GM19025 (cell line): ENCODE measurements at regions not wholly inside any gene's neighbourhood (a gene's known extent, or its start where the extent isn't known, plus 50 kb on each side); places are given as distances from the start of the nearest gene placed in this dataset.
A peak's percentile ranks its signal among the peaks of the same experiment; 100 is the strongest.
"Not testable (repeated sequence)": the region's sequence is repeated elsewhere in the genome, so short reads cannot be mapped to it uniquely, and the experiment has no call there.

Experiments used
- ATAC-seq: cut with Tn5 transposase; IDR thresholded peaks from one replicate; pipeline ENCODE4 v1.9.1; 2021; ENCODE audit warnings: mild to moderate bottlenecking, low read depth, moderate library complexity; ENCODE audit not compliant: unreplicated experiment

- ATAC-seq: peak; percentile 83
These were observed 89.5 kb downstream of the EOMES start for GRCh38 chr3:27632431-27633223.

GRCh38 chr3:27630885-27631284 lies 91.2 kb downstream of the EOMES start:
- no peak for ATAC-seq

GRCh38 chr3:27629366-27629765 lies 92.8 kb downstream of the EOMES start:
- ATAC-seq: no peak

GRCh38 chr3:27628026-27628750 lies 93.9 kb downstream of the EOMES start:
- ATAC-seq: no peak

- no peak for ATAC-seq
These were observed 95.5 kb downstream of the EOMES start for GRCh38 chr3:27626596-27627118.

GRCh38 chr3:27625864-27626263 lies 96.3 kb downstream of the EOMES start:
- no peak for ATAC-seq

- no peak for ATAC-seq
These were observed 98.9 kb downstream of the EOMES start for GRCh38 chr3:27623085-27623753.

GRCh38 chr3:27617552-27617951 lies 104.6 kb downstream of the EOMES start:
- ATAC-seq: no peak

- ATAC-seq: no peak
These were observed 106.1 kb downstream of the EOMES start for GRCh38 chr3:27616031-27616430.

- no peak for ATAC-seq
These were observed 106.6 kb downstream of the EOMES start for GRCh38 chr3:27615555-27615954.

- no peak for ATAC-seq
These were observed 107.5 kb downstream of the EOMES start for GRCh38 chr3:27614592-27614991.

- no peak for ATAC-seq
These were observed 108.2 kb downstream of the EOMES start for GRCh38 chr3:27613846-27614500.

GRCh38 chr3:27610800-27611525 lies 111.2 kb downstream of the EOMES start:
- no peak for ATAC-seq

GRCh38 chr3:27607370-27607769 lies 114.8 kb downstream of the EOMES start:
- no peak for ATAC-seq

GRCh38 chr3:27606537-27606936 lies 115.6 kb downstream of the EOMES start:
- ATAC-seq: no peak

GRCh38 chr3:27601311-27601710 lies 117.1 kb upstream of the SLC4A7 start:
- ATAC-seq: not testable (repeated sequence)

- ATAC-seq: not testable (repeated sequence)
These were observed 115.6 kb upstream of the SLC4A7 start for GRCh38 chr3:27599741-27600140.

GRCh38 chr3:27596921-27597320 lies 112.7 kb upstream of the SLC4A7 start:
- ATAC-seq: no peak

- ATAC-seq: no peak
These were observed 112.2 kb upstream of the SLC4A7 start for GRCh38 chr3:27596334-27596841.
